Breast epithelium (tissue), 3 donors: ENCODE measurements at regions not wholly inside any gene's neighbourhood (a gene's known extent, or its start where the extent isn't known, plus 50 kb on each side); places are given as distances from the start of the nearest gene placed in this dataset.

Experiments
- POLR2AphosphoS5 ChIP-seq, 3 donors: sonication (generic); formaldehyde crosslinking; IDR thresholded peaks; one replicate each; pipeline ENCODE4 v1.6.1; 2017; ENCODE audit warnings: antibody characterized with exemption in 3 of 3
- TF ChIP-seq, protein P1 (sequence below), 3 donors: fragments of 450-650 bp; IDR thresholded peaks; one replicate each; pipeline ENCODE4 v1.5.1; 2016 to 2017; ENCODE audit warnings: antibody characterized with exemption in 3 of 3, mild to moderate bottlenecking in 3 of 3, moderate library complexity in 3 of 3

DNA sequence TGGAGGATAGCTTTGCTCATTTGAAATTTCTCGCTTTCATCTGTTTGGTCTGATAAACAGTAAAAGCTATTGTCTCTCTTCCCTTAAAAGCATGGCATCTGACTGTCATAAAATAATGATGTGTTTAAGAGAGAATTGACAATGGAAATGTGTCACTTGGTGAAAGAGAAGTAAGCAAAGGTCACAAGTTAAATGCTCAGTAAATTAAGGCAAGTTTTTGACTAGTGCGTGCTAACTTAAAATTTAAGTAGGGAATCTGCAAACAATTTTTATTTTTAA, 161.6 kb upstream of the ANKRD50 start:
- TF ChIP-seq, protein P1, sequence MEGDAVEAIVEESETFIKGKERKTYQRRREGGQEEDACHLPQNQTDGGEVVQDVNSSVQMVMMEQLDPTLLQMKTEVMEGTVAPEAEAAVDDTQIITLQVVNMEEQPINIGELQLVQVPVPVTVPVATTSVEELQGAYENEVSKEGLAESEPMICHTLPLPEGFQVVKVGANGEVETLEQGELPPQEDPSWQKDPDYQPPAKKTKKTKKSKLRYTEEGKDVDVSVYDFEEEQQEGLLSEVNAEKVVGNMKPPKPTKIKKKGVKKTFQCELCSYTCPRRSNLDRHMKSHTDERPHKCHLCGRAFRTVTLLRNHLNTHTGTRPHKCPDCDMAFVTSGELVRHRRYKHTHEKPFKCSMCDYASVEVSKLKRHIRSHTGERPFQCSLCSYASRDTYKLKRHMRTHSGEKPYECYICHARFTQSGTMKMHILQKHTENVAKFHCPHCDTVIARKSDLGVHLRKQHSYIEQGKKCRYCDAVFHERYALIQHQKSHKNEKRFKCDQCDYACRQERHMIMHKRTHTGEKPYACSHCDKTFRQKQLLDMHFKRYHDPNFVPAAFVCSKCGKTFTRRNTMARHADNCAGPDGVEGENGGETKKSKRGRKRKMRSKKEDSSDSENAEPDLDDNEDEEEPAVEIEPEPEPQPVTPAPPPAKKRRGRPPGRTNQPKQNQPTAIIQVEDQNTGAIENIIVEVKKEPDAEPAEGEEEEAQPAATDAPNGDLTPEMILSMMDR (IDR thresholded peaks at IDR 0.05): no peak
- no peak for TF ChIP-seq POLR2AphosphoS5 (IDR thresholded peaks at IDR 0.05)
